Osteoblast (primary cell): ENCODE measurements at regions not wholly inside any gene's neighbourhood (a gene's known extent, or its start where the extent isn't known, plus 50 kb on each side); places are given as distances from the start of the nearest gene placed in this dataset.
"Not testable (repeated sequence)": the region's sequence is repeated elsewhere in the genome, so short reads cannot be mapped to it uniquely, and the experiment has no call there.

Experiments
- DNase-seq: peaks from one replicate; pipeline ENCODE4 v3.0.0; 2011; ENCODE audit warnings: low spot score, mixed read lengths; ENCODE audit not compliant: insufficient read length; ENCODE audit errors: missing footprints
- H2AFZ ChIP-seq: 2 replicates; pipeline ENCODE4 v1.6.0; 2011; ENCODE audit warnings: mild to moderate bottlenecking, low read length
- H3K27ac ChIP-seq: 2 replicates; pipeline ENCODE4 v1.5.1; 2011; ENCODE audit warnings: mild to moderate bottlenecking, low read depth, low read length, moderate library complexity
- H3K27me3 ChIP-seq: 2 replicates; pipeline ENCODE4 v1.6.0; 2012; ENCODE audit warnings: mild to moderate bottlenecking, control low read depth, inconsistent platforms, low read length, moderate library complexity; ENCODE audit not compliant: insufficient read depth
- H3K36me3 ChIP-seq: 2 replicates; pipeline ENCODE4 v1.5.1; 2011; ENCODE audit warnings: mild to moderate bottlenecking, low read length, control low read depth, moderate library complexity; ENCODE audit not compliant: insufficient read depth
- H3K4me1 ChIP-seq: 2 replicates; pipeline ENCODE4 v1.5.1; 2011; ENCODE audit warnings: mild to moderate bottlenecking, low read length, control low read depth, moderate library complexity; ENCODE audit not compliant: insufficient read depth
- H3K4me2 ChIP-seq: 2 replicates; pipeline ENCODE4 v1.6.0; 2011; ENCODE audit warnings: mild to moderate bottlenecking, low read length; ENCODE audit not compliant: insufficient read depth
- H3K4me3 ChIP-seq: fragments of 200-600 bp; sonication (generic); 3 replicates; pipeline ENCODE4 v1.5.1; 2012; ENCODE audit warnings: mild to moderate bottlenecking, low read length, inconsistent platforms; ENCODE audit not compliant: insufficient read depth
- H3K79me2 ChIP-seq: 2 replicates; pipeline ENCODE4 v1.6.0; 2012; ENCODE audit warnings: mild to moderate bottlenecking, low read length, control low read depth, inconsistent platforms; ENCODE audit not compliant: insufficient read depth
- H3K9me3 ChIP-seq: 2 replicates; pipeline ENCODE4 v1.5.1; 2011; ENCODE audit warnings: low read depth, low read length, control low read depth
- H4K20me1 ChIP-seq: 2 replicates; pipeline ENCODE4 v1.6.0; 2012; ENCODE audit warnings: mild to moderate bottlenecking, low read length, control low read depth; ENCODE audit not compliant: insufficient read depth
- CTCF ChIP-seq: IDR thresholded peaks from 2 replicates; pipeline ENCODE4 v1.5.1; 2011; ENCODE audit warnings: mild to moderate bottlenecking, low read depth, low read length, moderate library complexity; ENCODE audit errors: extremely low read depth

GRCh38 chr1:65026235-65026634 lies 59.9 kb upstream of the JAK1 start:
- H3K4me3 ChIP-seq, result no peak overlapping the region
- no peak for TF ChIP-seq CTCF
- no peak overlapping the region for H3K4me2 ChIP-seq
- H3K9me3 ChIP-seq, result no peaks in the 10 kb centered on the region
- no peaks in the 10 kb centered on the region for H4K20me1 ChIP-seq
- H3K27ac ChIP-seq, result no peak overlapping the region
- DNase-seq, result no peak
- H3K36me3 ChIP-seq, result no peaks in the 10 kb centered on the region
- no peak overlapping the region for H2AFZ ChIP-seq
- no peaks in the 10 kb centered on the region for H3K27me3 ChIP-seq
- peaks cover 9% of the 10 kb centered on the region for H3K4me1 ChIP-seq
- no peaks in the 10 kb centered on the region for H3K79me2 ChIP-seq

GRCh38 chr1:65027666-65028358 lies 61.5 kb upstream of the JAK1 start:
- H4K20me1 ChIP-seq, result no peaks in the 10 kb centered on the region
- DNase-seq, result no peak
- H3K4me1 ChIP-seq, result peaks cover 9% of the 10 kb centered on the region
- H3K27me3 ChIP-seq, result no peaks in the 10 kb centered on the region
- H3K79me2 ChIP-seq, result no peaks in the 10 kb centered on the region
- no peak overlapping the region for H2AFZ ChIP-seq
- TF ChIP-seq CTCF, result no peak
- no peak overlapping the region for H3K27ac ChIP-seq
- no peak overlapping the region for H3K4me3 ChIP-seq
- no peak overlapping the region for H3K4me2 ChIP-seq
- no peaks in the 10 kb centered on the region for H3K9me3 ChIP-seq
- no peaks in the 10 kb centered on the region for H3K36me3 ChIP-seq

GRCh38 chr1:65029434-65029833 lies 63.1 kb upstream of the JAK1 start:
- H3K36me3 ChIP-seq, H3K4me2 ChIP-seq, H3K9me3 ChIP-seq, DNase-seq, H3K27me3 ChIP-seq, H2AFZ ChIP-seq, H3K4me3 ChIP-seq, H3K4me1 ChIP-seq, H4K20me1 ChIP-seq, H3K79me2 ChIP-seq, H3K27ac ChIP-seq: not testable (repeated sequence)

GRCh38 chr1:65034879-65035278 lies 68.5 kb upstream of the JAK1 start:
- not testable (repeated sequence) for H3K27me3 ChIP-seq, H3K36me3 ChIP-seq, H3K79me2 ChIP-seq, H2AFZ ChIP-seq, H3K9me3 ChIP-seq, H3K4me3 ChIP-seq, H4K20me1 ChIP-seq, DNase-seq, H3K27ac ChIP-seq, H3K4me1 ChIP-seq, H3K4me2 ChIP-seq

- no peak for DNase-seq
- Histone ChIP-seq H3K4me3 (no peak overlapping the region), H3K27me3 (no peaks in the 10 kb centered on the region), H3K9me3 (no peaks in the 10 kb centered on the region), H3K27ac (no peak overlapping the region), H3K36me3 (no peaks in the 10 kb centered on the region), H4K20me1 (no peaks in the 10 kb centered on the region), H3K79me2 (no peaks in the 10 kb centered on the region), H3K4me1 (no peaks in the 10 kb centered on the region), H3K4me2 (no peak overlapping the region), H2AFZ (no peak overlapping the region)
- no peak for TF ChIP-seq CTCF
Observed at GRCh38 chr1:65036570-65037051, 70.3 kb upstream of the JAK1 start.
